Stimulated activated CD4-positive, alpha-beta T cell treated with anti-CD3 and anti-CD28 coated beads, Interleukin-1b, Interleukin-23, amount 100 ng/mL, for 4 hours (primary cell): ENCODE measurements at regions not wholly inside any gene's neighbourhood (a gene's known extent, or its start where the extent isn't known, plus 50 kb on each side); places are given as distances from the start of the nearest gene placed in this dataset.
"Not testable (repeated sequence)": the region's sequence is repeated elsewhere in the genome, so short reads cannot be mapped to it uniquely, and the experiment has no call there.

Experiments used
- DNase-seq, 2 donors: peaks; one replicate each; pipeline ENCODE4 v3.0.0-alpha.2; 2020; ENCODE audit warnings: low read depth in 2 of 2

DNA sequence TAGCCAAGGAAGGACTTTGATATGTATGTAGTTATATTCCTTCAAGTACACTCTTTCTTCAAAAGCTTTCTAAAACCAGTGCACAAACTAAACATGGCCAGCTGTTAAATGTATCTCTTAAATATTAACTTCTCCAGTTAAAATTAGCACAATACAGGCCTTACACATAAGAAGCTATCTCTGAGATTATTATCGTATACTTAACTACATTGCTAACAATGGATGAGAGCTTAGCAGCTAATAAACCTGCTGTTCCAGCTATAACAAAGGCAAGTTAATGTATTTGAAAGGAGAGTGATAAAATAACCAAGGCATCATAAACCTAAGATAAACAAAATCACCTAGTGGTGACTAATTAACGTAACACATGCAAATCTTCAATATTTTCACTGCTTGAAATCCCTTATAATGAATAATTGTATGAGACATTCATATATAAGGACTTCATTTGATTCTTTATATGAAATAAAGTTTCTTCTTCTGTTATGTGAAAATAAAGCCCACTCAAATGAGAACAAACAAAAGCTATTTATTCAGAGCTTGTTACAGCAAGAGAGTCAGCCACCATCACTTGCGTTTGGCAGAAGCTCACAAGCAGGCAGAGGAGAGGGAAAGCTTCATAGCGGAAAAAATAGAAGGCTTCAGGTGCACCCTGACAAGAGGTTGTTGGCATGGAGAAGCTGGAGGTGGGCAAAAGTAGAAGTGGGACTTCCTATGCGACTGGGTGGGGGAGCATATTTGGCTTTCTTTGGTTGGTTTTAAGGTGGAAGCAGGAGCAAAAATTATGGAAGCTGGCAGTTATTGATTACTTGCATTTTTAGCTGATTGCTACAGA is 274.1 kb upstream of the CHRM3 start:
- no peak for DNase-seq

DNA sequence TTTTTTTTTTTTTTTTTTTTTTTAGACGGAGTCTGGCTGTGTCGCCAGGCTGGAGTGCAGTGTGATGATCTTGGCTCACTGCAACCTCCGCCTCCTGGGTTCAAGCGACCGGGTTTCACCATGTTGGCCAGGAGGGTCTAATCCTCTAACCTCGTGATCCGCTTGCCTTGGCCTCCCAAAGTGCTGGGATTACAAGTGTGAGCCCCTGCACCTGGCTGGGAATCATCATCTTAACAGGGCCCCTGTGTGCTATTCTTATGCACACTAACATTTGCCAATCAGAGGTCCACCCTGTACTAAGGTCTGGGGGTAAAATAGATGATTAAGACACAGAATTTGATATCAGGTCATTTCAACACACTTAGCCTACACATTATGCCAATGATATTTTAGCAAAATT is 278.7 kb upstream of the CHRM3 start:
- DNase-seq = no peak

DNA sequence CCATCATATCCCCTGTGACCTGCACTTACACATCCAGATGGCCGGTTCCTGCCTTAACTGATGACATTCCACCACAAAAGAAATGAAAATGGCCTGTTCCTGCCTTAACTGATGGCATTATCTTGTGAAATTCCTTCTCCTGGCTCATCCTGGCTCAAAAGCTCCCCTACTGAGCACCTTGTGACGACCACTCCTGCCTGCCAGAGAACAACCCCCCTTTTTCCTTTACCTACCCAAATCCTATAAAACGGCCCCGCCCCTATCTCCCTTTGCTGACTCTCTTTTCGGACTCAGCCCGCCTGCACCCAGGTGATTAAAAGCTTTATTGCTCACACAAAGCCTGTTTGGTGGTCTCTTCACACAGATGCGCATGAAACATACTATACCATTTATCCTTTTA is 279.7 kb upstream of the CHRM3 start:
- DNase-seq = not testable (repeated sequence)

DNA sequence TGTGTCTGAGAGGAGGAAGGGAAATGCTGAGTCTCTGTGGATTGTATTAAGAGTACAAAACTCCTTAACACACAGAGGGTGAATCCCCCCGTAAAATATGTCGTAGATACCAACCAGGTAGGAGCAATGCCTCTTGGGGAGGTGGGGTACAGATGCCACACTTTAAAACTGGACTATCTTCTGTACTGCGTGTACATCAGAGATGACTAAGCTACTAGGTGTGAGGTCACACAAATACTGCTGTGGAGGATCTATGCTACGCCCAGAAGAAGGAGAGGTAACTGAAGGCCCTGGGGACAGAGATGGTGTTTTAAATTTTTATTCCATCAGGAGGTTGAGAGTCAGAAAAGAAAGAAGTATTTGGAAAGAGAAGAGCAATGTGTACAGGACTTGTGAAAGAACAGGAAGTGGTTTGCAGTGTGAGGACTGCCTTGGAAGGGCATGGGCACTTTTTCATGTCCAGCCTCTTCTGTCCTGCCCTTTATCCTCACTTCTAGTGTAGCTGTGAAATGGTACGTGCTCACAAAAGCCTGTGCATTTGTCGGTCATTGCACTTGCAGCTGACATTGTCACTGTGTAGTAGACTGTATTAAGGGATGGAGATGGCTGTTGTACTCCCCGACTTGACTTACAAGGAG is 287.8 kb upstream of the CHRM3 start:
- DNase-seq = no peak

DNA sequence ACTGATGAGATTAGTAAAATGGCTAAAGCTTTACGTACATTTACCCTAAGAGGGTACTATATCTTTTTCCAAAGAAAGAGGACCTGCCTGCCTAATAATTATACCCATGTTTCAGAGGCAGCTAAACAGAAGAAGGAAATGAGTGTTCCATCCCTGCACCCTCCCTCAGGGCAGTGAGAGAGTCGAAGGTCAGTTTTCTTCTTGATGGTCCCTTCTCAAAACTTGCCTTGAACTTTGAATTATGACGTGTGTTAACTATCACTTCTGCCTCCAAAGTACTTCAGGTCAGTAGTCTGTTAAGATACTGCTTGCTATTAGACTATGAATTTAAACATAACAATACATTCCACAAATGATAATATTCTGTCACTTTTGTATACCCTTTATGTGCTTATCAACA is 294.8 kb upstream of the CHRM3 start:
- no peak for DNase-seq

DNA sequence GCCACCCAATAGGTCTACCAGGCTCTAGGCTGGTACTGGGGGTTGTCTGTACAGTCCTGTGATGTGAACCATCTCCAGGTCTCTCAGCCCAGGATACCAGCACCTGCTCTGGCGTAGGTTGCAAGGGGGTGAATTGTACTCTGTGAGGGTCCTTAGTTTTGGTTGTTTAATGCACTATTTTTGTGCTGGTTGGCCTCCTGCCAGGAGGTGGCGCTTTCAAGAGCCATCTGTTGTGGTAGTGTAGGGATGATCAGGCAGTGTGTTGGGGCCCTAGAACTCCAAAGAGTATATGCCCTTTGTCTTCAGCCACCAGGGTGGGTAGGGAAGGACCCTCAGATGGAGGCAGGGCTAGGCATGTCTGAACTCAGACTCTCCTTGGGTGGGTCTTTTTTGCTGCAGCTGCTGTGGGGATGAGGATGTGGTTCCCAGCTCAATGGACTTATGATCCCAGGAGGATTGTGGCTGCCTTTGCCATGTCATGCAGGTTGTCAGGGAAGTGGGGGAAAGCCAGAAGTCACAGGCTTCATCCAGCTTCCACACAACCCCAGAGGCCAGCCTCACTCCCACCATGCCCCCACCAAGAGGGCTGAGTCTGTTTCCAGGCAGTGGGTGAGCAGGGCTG is 301.8 kb upstream of the CHRM3 start:
- no peak for DNase-seq

DNA sequence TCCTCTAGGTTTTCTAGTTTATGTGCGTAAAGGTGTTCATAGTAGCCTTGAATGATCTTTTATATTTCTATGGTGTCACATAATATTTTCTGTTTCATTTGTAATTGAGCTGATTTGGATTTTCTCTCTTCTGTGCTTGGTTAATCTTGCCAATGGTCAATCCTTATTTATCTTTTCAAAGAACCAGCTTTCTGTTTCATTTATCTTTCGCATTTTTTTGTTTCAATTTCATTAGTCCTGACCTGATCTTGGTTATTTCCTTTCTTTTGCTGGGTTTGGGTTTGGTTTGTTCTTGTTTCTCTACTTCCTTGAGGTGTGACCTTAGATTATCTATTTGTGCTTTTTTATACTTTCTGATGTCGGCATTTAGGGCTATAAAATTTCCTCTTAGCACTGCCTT is 304.4 kb upstream of the CHRM3 start:
- not testable (repeated sequence) for DNase-seq

DNA sequence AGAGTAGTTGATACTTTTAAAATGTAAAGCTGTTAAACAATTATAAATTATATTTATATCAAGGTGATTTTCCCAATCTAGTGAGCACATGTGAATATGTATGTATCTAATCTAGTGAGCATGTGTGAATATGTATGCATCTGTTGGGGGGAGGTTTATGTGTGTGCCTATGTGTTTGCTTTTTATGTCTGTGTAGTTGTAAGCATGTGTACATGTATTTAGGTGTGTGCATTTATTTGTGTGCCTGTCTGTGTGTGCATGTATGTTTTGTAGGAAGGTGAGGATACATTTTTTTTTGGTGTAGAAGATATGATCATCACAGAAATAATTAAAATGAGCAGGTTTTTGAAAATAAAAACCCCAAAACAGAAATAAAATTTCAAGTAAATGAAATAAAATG is 318.9 kb upstream of the CHRM3 start:
- no peak for DNase-seq

DNA sequence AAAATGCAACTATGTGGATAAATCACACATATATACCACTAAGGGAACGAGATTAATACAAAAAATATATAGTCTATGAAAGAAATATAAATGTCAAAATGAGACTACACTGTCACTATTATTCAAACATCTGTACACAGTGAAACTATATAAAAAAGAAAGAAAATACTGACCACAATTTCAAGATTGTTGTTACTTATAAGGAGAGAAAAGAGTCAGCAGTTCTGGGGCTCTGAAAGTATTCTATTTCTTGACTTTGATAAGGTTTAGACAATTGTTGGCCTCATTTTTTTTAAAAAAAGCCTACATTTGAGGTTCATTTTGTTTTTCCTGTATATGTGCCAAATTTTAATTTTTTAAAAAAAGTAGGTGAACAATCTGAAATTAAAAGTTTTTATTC is 319.3 kb upstream of the CHRM3 start:
- no peak for DNase-seq

DNA sequence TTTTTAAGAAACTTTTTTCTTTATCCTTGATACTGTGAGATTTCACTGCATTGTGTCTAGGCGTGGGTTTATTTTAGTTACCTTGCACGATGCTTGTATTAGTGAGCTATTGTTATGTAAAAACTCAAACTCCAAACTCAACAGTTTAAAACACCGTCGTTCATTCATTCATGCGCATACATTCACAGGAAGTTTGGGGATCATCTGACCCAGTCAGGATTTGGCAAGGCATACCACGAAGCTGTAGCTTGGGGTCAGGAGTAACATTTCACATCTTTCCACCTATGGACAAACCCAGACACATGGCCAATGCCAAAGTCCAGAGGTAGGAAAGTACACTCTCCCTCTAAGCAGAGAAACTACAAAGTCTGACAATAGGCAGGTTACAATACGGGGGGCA is 324.6 kb upstream of the CHRM3 start:
- no peak for DNase-seq

DNA sequence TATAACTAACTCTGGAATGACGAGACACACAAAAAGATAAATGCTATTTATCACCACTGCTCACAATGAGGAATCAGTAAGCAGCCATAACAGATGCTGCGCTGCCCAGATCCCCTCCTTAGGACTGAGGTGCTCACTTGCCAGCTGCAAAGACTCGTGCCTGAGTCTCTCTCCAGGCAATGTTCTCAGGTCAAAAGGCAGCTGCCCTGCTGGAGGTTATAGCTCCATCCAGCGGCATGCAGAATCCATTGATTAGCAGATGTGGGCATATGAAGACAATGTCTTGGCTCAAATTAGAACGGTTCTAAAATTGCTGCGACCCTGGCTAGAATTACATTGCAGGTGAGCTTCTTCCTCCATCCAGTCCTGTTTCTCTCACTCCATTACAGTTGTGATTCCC is 328.2 kb upstream of the CHRM3 start:
- no peak for DNase-seq

DNA sequence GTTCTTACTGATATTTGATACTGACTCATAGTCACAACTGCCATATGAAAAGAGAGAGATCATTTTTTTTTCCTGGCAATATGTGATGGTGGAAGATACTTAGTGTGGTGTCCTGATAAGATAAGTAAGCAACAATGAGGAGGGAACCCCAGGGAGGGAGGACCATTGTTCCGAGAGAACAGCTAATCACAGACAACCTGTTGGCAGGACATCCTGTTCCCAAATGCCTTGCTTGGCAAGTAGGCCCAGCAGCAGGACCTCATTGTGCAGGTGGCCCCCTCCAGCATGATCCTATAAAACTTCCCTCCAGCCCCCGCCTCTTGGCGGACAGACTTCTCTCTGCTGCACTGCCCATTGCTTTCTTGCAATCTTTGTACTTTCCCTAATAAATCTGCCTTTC is 329.4 kb upstream of the CHRM3 start:
- DNase-seq = no peak

DNA sequence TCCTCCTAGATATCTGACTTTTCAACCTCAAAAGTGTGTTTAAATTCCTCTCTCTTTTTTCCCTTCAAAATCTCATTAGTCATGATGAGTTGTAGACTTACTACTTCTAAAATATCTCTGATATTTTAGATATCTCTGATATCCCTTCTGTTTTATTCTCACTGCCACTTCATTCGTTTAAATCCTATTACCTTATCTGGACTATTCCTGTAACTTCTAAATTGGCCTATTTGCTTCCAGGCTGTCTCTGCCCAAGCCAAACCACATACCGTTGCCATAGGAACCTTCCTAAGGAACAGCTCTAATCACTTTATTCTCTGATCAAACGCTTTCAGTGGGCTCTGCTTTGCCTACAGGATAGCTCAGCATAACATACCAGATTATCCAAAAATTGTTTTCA is 333.1 kb upstream of the CHRM3 start:
- no peak for DNase-seq

DNA sequence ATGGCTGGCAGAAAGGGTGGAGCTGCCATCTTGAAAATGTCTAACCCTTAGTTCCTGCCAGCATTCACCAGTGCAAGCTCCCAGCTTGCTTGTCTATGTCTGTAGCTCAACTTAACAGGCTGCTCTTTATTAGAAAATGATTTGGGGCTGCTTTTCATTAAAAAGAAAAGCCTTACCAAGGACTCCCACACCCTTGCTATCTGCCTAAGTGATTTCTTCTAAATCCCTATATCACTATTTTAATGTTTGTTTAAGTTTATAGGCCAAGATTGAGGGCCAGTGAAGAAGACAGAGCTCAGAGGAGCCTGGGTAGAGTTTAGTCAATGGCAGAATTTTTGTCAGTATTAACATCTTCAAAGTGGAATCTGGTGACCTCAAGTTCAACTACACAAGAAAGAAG is 336.8 kb upstream of the CHRM3 start:
- no peak for DNase-seq

DNA sequence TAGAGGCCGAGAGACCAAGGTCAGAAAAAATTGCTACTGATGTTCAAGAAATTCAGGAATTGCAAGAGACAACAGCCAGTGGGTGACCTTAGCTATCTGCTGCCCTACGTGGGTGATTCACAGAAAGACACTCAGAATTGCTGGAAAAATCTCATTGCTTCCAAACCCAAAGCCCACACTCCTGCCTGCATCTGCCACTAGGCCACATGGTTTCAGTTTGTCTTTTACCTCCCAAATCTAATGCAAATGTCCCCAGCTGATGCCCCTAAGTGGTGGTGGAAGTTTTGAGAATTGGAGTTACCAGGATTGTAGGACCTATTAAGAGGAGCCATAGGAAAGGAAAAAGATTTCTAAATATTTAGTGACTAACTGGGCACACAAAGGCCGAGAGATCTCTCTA is 341.5 kb upstream of the CHRM3 start:
- DNase-seq = no peak

DNA sequence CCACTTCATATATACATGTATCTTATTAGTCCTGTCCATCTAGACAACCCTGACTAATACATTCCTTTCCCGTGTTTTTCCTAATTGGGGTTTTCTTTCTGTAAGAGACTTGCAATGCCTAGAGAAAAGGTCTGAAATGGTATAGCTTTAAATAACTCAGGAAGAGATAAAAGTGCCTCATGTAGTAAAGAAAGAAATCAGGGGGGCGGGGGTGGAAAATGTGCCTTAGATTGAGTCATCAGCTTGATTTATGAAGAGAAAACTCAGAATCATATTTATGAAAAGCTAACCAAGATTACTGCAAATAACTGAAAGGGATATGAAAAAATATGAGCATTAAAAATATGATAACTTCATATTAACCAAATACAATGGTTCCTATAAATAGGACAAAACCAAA is 345.8 kb upstream of the CHRM3 start:
- DNase-seq = no peak

DNA sequence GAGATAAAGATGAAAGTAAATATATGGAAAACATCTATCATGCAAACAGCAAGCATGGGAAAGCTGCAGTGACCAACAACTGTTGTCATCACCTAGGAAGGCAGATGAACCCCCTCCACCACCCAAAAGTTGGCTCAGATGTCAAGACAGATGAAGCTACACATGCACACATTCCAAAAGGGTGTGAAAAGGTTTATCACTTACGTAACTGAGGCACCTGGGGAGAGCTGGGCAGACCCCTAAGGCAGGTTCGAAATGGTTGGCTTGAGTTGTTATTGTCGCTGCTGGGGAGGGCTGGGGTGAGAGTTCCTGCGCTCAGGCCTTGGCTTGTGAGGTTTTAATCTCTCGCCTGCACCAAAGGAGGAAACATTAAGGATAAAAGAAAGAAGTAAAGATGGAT is 355.1 kb upstream of the CHRM3 start:
- DNase-seq = no peak

DNA sequence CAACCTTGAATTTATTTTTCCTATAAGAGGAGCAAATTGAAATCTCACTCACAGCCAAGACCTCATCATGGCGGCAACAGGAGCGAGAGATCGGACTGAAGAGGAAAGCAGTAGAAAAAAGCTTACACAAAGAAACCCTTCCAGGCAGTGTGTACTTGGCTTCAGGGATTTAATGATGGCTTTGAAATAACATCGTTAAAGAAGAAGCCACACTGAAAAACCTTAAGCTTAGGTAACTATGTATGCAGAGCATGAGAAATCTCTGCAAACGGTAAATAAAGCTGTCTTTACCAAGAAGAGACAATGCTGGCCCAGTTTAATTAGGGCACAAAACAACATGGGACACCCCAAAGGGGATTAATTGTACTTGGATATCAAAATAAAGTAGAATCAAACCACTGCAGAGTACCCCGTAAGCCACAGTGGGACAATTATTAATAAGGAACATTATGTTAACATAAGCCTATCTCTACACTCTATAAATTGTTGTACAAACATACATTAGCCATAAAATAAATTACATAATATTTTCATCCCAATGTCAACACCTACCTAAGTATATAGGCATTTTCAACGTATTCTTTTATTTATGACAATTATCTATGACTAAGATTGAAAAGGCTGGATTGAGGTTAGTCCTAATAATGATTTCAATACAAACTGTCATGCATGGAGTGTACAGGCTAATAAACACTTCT is 360.2 kb upstream of the CHRM3 start:
- no peak for DNase-seq

DNA sequence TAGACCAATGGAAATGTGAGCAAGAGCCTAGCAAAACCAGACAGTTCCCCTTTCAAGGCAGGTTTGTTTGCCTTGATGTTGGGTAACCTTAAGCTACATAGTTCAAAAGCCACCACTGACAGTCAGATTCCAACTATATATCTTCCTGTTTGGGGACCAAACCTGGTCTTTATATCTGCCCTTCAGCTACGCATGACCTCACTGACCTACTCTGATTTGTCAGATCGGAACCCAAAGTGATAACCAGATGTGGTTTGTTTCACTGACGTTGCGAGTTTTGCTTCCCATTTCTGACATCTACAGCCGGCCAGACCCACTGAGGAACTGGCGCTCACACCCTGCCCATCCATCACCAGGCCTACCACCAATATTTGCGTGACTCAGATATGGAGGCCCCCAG is 361.1 kb upstream of the CHRM3 start:
- no peak for DNase-seq

DNA sequence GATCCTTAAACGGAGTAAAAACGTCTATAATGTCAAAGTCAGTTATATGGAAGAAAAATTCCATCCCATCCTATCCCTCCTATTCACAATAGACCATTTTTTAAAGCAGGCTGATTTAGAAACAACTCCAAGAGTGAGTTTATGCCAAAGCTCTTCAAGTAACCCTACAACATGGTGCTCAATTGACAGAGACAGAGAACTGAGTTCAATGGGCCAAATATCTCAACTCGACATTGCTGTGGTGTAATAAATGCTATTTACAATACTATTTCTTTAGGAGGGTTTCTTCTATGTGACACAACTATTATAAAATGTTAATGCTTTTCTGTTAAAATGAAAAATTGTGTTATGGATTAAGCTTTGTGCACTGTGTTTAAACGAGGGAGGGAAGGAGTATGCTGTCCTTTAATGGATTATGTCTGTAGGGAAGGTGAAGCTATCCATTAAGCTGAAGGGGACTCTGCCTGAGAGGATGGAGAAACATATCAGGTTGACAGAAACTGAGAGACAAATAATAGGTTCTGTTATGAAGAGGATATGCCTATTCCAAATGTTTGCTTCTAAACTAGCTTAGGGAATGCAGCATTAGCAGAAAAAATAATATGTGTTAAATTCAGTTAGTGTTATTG is 362.5 kb upstream of the CHRM3 start:
- DNase-seq = no peak

DNA sequence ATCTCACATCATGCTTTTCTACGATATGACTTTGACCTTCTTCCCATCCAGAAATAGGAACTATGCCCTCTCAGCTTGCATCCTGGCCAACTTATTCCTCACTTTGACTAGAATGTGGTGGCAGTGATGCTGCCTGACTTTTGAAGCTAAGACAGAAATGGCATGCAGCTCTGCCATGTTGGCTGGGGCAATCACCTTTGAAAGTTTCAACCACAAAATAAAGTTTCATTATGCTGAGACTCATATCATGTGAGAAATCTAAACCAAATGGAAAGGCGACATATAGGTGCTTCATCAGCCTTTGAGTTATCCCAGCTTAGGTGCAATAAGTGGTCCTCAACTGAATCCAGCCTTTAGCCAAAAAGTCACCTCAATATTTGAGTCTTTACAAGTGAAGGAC is 370.0 kb upstream of the CHRM3 start:
- DNase-seq = no peak

DNA sequence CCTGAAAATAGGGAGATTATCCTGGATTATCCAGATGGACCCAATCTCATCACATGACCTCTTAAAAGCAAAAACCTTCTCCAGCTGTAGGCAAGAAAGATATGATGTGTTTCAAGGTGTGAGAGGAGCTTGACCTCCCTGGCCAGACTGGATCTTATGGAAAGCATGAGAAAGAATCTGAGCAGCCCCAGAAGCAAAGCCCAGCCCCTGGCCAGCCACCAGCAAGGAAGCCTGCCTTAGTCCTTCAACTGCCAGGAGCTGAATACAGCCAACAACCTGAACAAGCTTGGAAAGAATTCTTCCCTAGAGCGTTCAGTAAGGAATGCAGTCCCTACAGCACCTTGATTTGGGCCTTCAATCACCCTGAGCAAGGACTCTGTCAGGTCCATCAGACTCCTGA is 375.0 kb upstream of the CHRM3 start:
- no peak for DNase-seq
